ENCODE measurements at regions not wholly inside any gene's neighbourhood (a gene's known extent, or its start where the extent isn't known, plus 50 kb on each side); places are given as distances from the start of the nearest gene placed in this dataset.

DNA sequence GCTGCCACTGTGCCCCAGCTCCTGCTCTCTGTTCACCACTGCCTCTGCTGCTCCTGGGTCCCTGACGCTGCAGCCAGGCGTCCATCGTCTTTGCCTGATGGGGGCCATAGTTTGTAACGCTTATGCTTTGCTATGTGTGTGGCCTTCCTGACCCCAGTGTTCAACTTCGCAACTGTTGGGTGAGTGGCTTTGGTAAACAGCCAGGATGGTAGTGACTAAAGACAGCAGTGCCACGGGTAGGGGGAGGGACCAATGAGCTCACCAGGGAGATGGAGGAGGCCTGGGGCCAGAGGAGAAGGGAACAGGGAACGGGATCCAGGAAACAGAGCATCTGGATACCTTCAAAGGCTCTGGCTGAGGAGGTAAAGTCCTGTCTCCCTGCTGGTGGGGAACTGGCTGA, 75.9 kb upstream of the ALDH1L1 start:
- Mint-ChIP-seq H3K9me3 (no peaks in the 10 kb centered on the region), H3K4me3 (no peak overlapping the region), H3K36me3 (ENCODE audit: low read depth) (no peaks in the 10 kb centered on the region), H3K27ac (ENCODE audit: unreplicated experiment) (no peak overlapping the region), H3K4me1 (peaks cover 11% of the 10 kb centered on the region), H3K27me3 (ENCODE audit: low read depth) (no peaks in the 10 kb centered on the region)
- TF ChIP-seq, protein P1, sequence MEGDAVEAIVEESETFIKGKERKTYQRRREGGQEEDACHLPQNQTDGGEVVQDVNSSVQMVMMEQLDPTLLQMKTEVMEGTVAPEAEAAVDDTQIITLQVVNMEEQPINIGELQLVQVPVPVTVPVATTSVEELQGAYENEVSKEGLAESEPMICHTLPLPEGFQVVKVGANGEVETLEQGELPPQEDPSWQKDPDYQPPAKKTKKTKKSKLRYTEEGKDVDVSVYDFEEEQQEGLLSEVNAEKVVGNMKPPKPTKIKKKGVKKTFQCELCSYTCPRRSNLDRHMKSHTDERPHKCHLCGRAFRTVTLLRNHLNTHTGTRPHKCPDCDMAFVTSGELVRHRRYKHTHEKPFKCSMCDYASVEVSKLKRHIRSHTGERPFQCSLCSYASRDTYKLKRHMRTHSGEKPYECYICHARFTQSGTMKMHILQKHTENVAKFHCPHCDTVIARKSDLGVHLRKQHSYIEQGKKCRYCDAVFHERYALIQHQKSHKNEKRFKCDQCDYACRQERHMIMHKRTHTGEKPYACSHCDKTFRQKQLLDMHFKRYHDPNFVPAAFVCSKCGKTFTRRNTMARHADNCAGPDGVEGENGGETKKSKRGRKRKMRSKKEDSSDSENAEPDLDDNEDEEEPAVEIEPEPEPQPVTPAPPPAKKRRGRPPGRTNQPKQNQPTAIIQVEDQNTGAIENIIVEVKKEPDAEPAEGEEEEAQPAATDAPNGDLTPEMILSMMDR (conservative IDR thresholded peaks at IDR 0.05): no peak
- no peak for DNase-seq (ENCODE audit: low read depth, low spot score)

DNA sequence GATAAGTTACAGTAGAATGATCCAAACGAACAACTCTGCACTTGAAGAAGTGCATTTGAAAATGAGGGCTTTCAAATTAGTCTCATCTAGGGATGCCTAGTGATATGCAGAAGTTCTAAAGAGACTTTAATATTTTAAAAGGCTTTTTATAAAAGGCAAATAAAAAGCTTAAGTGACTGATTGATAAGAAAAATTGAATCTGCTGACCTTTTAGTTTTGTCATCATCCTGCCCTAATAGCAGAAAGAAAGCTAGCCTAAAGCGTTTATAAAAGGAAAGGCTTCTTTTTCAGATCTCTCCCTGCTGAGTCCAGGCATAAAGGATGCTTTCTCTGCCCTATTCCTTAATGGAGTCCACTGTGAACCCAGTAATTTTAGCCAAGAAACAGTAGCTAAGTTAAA, 72.7 kb upstream of the ALDH1L1 start:
- Mint-ChIP-seq H3K9me3 (no peaks in the 10 kb centered on the region), H3K36me3 (ENCODE audit: low read depth) (no peaks in the 10 kb centered on the region), H3K4me1 (peaks cover 4% of the 10 kb centered on the region), H3K27me3 (ENCODE audit: low read depth) (no peaks in the 10 kb centered on the region), H3K4me3 (no peak overlapping the region), H3K27ac (ENCODE audit: unreplicated experiment) (no peak overlapping the region)
- TF ChIP-seq, protein P1 (conservative IDR thresholded peaks at IDR 0.05): no peak
- no peak for DNase-seq (ENCODE audit: low read depth, low spot score)

DNA sequence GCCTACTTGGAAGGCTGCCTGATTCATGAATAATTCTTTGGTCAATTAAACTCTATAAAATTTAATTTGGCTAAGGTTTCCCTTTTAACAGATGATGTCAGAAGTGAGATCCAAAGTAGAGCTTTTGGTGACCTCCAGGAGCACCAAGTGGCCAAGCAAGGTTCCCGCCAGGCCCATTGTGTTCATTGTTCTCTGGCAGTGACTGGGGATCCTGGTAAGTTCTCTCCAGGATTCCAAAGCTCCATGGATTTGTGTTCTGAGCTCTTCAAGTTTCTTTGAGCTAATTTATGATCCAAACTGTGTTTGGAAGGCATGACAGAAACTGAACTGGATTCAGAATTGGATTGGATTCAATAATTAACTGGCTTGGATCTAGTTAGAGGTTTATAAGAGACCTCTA, 72.0 kb upstream of the ALDH1L1 start:
- Mint-ChIP-seq H3K4me1 (peaks cover 4% of the 10 kb centered on the region), H3K36me3 (ENCODE audit: low read depth) (peaks cover 6% of the 10 kb centered on the region), H3K27me3 (ENCODE audit: low read depth) (no peaks in the 10 kb centered on the region), H3K4me3 (no peak overlapping the region), H3K27ac (ENCODE audit: unreplicated experiment) (no peak overlapping the region), H3K9me3 (no peaks in the 10 kb centered on the region)
- TF ChIP-seq, protein P1 (conservative IDR thresholded peaks at IDR 0.05): no peak
- no peak for DNase-seq (ENCODE audit: low read depth, low spot score)

DNA sequence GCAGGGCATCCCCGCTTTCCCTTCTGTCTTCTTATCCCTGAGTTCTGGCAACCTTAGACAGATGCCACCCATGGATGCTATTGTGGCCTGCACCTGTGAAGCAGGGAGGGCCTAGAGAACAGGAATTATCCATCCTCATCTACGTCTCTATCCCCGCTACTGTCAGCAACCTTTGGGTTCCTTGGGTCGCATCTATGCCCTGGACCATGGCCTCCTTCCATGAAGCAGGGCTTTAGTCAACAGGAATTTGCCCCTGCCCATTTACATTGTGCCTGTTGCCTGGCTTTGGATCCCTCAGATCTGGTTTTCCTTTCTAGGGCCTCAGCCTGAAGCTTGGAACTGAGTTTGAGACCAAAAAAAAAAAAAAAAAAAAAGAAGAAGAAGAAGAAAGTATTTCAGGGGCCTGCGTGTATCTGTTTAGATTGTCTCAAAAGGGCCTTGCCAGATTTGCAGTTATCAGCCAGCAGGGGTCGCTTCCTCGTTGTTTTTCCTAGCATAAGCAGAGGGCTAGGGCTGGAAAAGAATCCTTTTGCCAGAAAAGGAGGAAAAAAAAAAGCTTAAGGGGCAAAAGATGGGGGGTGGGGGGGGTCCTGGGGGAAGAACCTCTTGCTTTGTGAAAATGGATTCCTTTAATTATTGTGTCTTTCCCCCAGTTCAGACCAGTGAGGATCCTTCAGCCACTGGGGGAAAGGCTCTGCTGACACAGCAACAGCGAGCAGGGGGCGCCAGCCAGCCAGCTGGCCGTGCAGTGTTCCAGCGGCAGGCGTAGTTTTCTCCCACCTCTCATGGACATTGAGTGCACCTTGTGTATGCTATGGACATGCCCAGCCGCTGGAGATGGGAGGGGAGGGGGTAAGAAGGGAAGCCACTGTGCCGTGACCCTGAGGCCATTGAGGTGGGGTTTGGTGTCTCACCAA, 65.7 kb upstream of the ALDH1L1 start:
- TF ChIP-seq, protein P1 (conservative IDR thresholded peaks at IDR 0.05): peak; percentile 64
- H3K27me3 Mint-ChIP-seq (ENCODE audit: low read depth): no peaks in the 10 kb centered on the region
- H3K4me3 Mint-ChIP-seq: no peak overlapping the region
- peak; percentile 48 for DNase-seq (ENCODE audit: low read depth, low spot score)
- H3K36me3 Mint-ChIP-seq (ENCODE audit: low read depth): peaks cover 9% of the 10 kb centered on the region
- H3K27ac Mint-ChIP-seq (ENCODE audit: unreplicated experiment): no peak overlapping the region
- H3K4me1 Mint-ChIP-seq: peaks cover 4% of the 10 kb centered on the region
- peaks cover 2% of the 10 kb centered on the region for H3K9me3 Mint-ChIP-seq

Data from neural crest cell (in vitro differentiated cells).